ENCODE measurements at regions not wholly inside any gene's neighbourhood (a gene's known extent, or its start where the extent isn't known, plus 50 kb on each side); places are given as distances from the start of the nearest gene placed in this dataset.

- Histone ChIP-seq H3K27me3 (replicated peaks; ENCODE audit: insufficient read depth, low read depth, low read length, poor library complexity) (peaks cover 27% of the 10 kb centered on the region), H3K4me3 (ENCODE audit: low read depth, low read length, poor library complexity, severe bottlenecking) (no peak overlapping the region), H3K9me3 (ENCODE audit: low read depth, low read length, poor library complexity, severe bottlenecking) (no peaks in the 10 kb centered on the region), H3K4me1 (ENCODE audit: insufficient read depth, low read length, poor library complexity, severe bottlenecking) (no peaks in the 10 kb centered on the region), H3K36me3 (ENCODE audit: insufficient read depth, low read length, poor library complexity, severe bottlenecking) (no peaks in the 10 kb centered on the region), H3K27ac (ENCODE audit: low read depth, low read length, poor library complexity, severe bottlenecking) (no peak overlapping the region)
- intact Hi-C loops (cut with micrococcal nuclease; ENCODE audit: unreplicated experiment), result no loop called here
- TF ChIP-seq CTCF (conservative IDR thresholded peaks at IDR 0.05; ENCODE audit: low read depth, low read length) (no peak), EZH2 (IDR thresholded peaks at IDR 0.05; ENCODE audit: borderline replicate concordance, low read depth, low read length, poor library complexity, severe bottlenecking) (no peak)
- BruUV-seq (replicated peaks), result no TSS peak
- ChIA-PET CTCF (no interaction called here), POLR2A (ENCODE audit: low non-redundant PET) (no interaction called here)
- DNase-seq (ENCODE audit: low spot score), result no peak
Measured at GRCh38 chr13:106987427-106987785, 419.5 kb upstream of the ARGLU1 start.

GRCh38 chr13:106986687-106987426, 418.9 kb upstream of the ARGLU1 start:
- H3K27me3 ChIP-seq (replicated peaks; ENCODE audit: insufficient read depth, low read depth, low read length, poor library complexity), result peaks cover 31% of the 10 kb centered on the region
- POLR2A ChIA-PET (ENCODE audit: low non-redundant PET), result no interaction called here
- no peak overlapping the region for H3K27ac ChIP-seq (ENCODE audit: low read depth, low read length, poor library complexity, severe bottlenecking)
- H3K36me3 ChIP-seq (ENCODE audit: insufficient read depth, low read length, poor library complexity, severe bottlenecking), result no peaks in the 10 kb centered on the region
- H3K4me3 ChIP-seq (ENCODE audit: low read depth, low read length, poor library complexity, severe bottlenecking), result no peak overlapping the region
- TF ChIP-seq EZH2 (IDR thresholded peaks at IDR 0.05; ENCODE audit: borderline replicate concordance, low read depth, low read length, poor library complexity, severe bottlenecking), result no peak
- TF ChIP-seq CTCF (conservative IDR thresholded peaks at IDR 0.05; ENCODE audit: low read depth, low read length), result no peak
- no peak for DNase-seq (ENCODE audit: low spot score)
- H3K9me3 ChIP-seq (ENCODE audit: low read depth, low read length, poor library complexity, severe bottlenecking), result no peaks in the 10 kb centered on the region
- CTCF ChIA-PET, result no interaction called here
- no TSS peak for BruUV-seq (replicated peaks)
- H3K4me1 ChIP-seq (ENCODE audit: insufficient read depth, low read length, poor library complexity, severe bottlenecking), result no peaks in the 10 kb centered on the region
- intact Hi-C loops (cut with micrococcal nuclease; ENCODE audit: unreplicated experiment), result no loop called here

GRCh38 chr13:106986033-106986484, 418.1 kb upstream of the ARGLU1 start:
- Histone ChIP-seq H3K9me3 (ENCODE audit: low read depth, low read length, poor library complexity, severe bottlenecking) (no peaks in the 10 kb centered on the region), H3K4me3 (ENCODE audit: low read depth, low read length, poor library complexity, severe bottlenecking) (no peak overlapping the region), H3K27me3 (replicated peaks; ENCODE audit: insufficient read depth, low read depth, low read length, poor library complexity) (peaks cover 37% of the 10 kb centered on the region), H3K4me1 (ENCODE audit: insufficient read depth, low read length, poor library complexity, severe bottlenecking) (no peaks in the 10 kb centered on the region), H3K27ac (ENCODE audit: low read depth, low read length, poor library complexity, severe bottlenecking) (no peak overlapping the region), H3K36me3 (ENCODE audit: insufficient read depth, low read length, poor library complexity, severe bottlenecking) (no peaks in the 10 kb centered on the region)
- POLR2A ChIA-PET (ENCODE audit: low non-redundant PET), result no interaction called here
- no peak for TF ChIP-seq EZH2 (IDR thresholded peaks at IDR 0.05; ENCODE audit: borderline replicate concordance, low read depth, low read length, poor library complexity, severe bottlenecking)
- TF ChIP-seq CTCF (conservative IDR thresholded peaks at IDR 0.05; ENCODE audit: low read depth, low read length), result no peak
- intact Hi-C loops (cut with micrococcal nuclease; ENCODE audit: unreplicated experiment), result no loop called here
- no peak for DNase-seq (ENCODE audit: low spot score)
- CTCF ChIA-PET, result no interaction called here
- BruUV-seq (replicated peaks), result no TSS peak

Measured in A673 (cell line).